ENCODE measurements at regions not wholly inside any gene's neighbourhood (a gene's known extent, or its start where the extent isn't known, plus 50 kb on each side); places are given as distances from the start of the nearest gene placed in this dataset.
"Not testable (repeated sequence)": the region's sequence is repeated elsewhere in the genome, so short reads cannot be mapped to it uniquely, and the experiment has no call there.

DNA sequence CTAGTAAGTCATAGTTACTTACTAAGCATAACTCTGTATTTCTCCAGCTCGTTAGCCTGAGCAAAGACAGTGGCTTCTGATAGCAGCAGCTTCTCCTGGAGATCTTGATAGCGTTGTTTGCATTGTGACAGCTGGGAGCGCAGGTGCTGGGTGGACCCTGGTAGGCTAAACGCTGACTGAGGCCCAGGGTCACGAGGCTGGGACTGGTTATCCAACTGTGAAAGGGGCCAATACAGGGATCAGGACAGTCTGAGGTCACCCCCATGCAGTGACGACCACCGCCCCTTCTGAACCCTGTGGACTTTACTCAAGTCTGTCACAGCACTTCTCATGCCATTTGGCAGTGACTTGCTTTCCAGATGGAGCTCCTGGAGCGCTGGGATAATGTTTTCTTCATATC lies 104.4 kb downstream of the NBPF8 start:
- H3K9me3 ChIP-seq (ENCODE audit: control insufficient read depth, low read length); H3K4me3 ChIP-seq (ENCODE audit: low read length); H3K27ac ChIP-seq (ENCODE audit: low read length); H3K27me3 ChIP-seq (ENCODE audit: control insufficient read depth, insufficient read depth); intact Hi-C loops (cut with DNase I); H3K4me1 ChIP-seq (ENCODE audit: control insufficient read depth, insufficient read depth, low read length); DNase-seq: not testable (repeated sequence)
- WGBS: 86% methylated on average over 2 of the region's 8 CpGs
- peak; percentile 26 to 39 for ATAC-seq

DNA sequence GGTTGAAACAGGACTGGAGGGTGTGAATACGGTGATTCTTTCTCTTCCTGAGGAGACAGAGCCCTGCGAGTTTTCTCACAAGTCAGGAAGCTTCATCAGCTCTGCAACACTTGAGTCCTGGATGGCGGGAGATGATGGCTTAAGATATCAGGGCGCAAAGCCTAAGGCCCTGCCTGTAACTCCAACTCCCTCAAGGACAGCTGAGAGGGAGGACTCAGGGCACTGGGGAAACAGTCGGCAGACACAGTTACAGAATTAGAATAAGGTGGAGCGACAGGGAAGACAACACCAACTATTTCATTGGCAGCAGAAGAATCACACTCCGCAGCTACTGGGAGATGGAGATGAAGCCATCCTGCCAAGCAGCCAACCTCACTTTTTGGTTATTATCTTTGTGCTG lies 109.6 kb downstream of the NBPF8 start:
- 52% methylated on average over 2 of the region's 7 CpGs for WGBS
- H3K9me3 ChIP-seq (ENCODE audit: control insufficient read depth, low read length); H3K4me1 ChIP-seq (ENCODE audit: control insufficient read depth, insufficient read depth, low read length); H3K4me3 ChIP-seq (ENCODE audit: low read length); intact Hi-C loops (cut with DNase I); DNase-seq; H3K27ac ChIP-seq (ENCODE audit: low read length); H3K27me3 ChIP-seq (ENCODE audit: control insufficient read depth, insufficient read depth): not testable (repeated sequence)
- ATAC-seq: peak; percentile 73

DNA sequence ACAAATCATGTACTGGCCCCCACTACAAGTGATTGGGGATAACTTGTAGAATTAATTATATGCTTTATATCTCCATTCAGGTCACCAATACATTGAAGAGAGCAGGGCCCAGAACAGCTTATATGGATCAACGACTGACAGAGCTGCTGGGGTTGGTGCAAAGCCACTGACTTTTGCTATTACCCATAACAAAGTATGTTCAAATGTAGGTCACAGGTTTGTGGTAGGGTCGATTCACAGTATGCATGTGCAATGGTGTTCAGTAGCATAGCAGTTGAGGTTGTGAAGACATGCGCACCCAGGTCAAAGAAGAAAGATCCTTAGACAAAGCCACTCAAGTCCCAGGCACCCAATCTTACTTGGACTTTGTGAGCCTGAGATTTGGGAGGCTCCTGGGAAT lies 110.6 kb downstream of the NBPF8 start:
- peak overlapping the region; percentile 27 for H3K27ac ChIP-seq (ENCODE audit: low read length)
- intact Hi-C loops (cut with DNase I); H3K9me3 ChIP-seq (ENCODE audit: control insufficient read depth, low read length); H3K4me1 ChIP-seq (ENCODE audit: control insufficient read depth, insufficient read depth, low read length); H3K4me3 ChIP-seq (ENCODE audit: low read length); DNase-seq; H3K27me3 ChIP-seq (ENCODE audit: control insufficient read depth, insufficient read depth); ATAC-seq: not testable (repeated sequence)
- 90% methylated on average over 2 of the region's 3 CpGs for WGBS

DNA sequence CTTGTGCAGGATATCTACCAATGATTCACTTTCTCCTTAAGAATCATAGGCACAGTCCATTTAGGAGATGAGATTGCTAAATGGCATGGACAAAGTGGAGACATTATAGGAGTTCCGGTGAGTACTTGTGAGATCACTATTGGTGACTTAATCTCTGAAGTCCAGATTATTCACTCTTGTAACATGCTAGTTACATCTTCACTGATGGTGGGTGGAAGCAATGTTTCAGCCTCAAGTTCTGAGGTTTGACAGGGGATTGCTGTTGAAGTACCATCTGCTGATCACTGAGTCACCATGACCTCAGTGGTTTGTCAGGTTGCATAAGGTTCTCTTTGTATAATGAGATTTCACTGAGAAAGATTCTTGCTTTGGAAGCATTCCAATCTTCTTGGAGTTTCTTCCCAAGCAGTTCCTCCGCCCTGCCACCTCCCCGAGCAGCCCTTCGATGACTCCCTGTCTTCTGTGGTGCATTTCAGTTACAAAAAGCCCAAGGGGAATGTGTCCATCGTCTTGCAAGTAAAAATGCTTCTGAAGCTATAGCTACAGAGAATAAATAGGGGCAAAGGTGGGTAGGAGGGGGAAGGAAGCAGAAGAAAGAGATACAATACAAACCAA lies 114.7 kb downstream of the NBPF8 start:
- 81% methylated on average over 5 of the region's 5 CpGs for WGBS
- intact Hi-C loops (cut with DNase I); H3K27me3 ChIP-seq (ENCODE audit: control insufficient read depth, insufficient read depth); H3K27ac ChIP-seq (ENCODE audit: low read length); H3K4me1 ChIP-seq (ENCODE audit: control insufficient read depth, insufficient read depth, low read length); H3K9me3 ChIP-seq (ENCODE audit: control insufficient read depth, low read length); H3K4me3 ChIP-seq (ENCODE audit: low read length): not testable (repeated sequence)
- DNase-seq: peak in 1 of 3 donors; percentile 20
- ATAC-seq: peak in 1 of 2 donors; percentile 39

DNA sequence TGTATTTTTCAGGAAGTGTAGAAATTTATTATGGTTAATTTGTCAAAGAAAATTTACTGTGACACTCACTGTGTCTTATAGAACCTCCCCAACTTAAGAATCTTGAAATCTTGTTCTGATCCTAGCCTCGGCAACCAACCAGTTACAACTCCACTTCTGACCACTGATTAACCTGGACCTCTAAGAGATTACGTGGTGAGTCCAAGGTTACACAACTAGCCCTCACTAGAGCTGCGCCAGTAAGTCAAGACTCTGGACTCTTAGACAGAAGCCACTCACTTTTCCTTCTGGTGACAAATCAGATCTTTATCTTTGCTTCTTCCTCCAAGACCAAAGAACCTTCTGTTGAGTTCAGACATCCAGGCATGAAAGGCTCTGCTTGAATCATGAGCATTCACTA lies 116.6 kb downstream of the NBPF8 start:
- H3K9me3 ChIP-seq (ENCODE audit: control insufficient read depth, low read length); ATAC-seq; H3K4me1 ChIP-seq (ENCODE audit: control insufficient read depth, insufficient read depth, low read length); H3K27me3 ChIP-seq (ENCODE audit: control insufficient read depth, insufficient read depth); H3K27ac ChIP-seq (ENCODE audit: low read length); intact Hi-C loops (cut with DNase I); DNase-seq; H3K4me3 ChIP-seq (ENCODE audit: low read length): not testable (repeated sequence)
- 90% methylated on average over 1 of the region's 3 CpGs for WGBS

DNA sequence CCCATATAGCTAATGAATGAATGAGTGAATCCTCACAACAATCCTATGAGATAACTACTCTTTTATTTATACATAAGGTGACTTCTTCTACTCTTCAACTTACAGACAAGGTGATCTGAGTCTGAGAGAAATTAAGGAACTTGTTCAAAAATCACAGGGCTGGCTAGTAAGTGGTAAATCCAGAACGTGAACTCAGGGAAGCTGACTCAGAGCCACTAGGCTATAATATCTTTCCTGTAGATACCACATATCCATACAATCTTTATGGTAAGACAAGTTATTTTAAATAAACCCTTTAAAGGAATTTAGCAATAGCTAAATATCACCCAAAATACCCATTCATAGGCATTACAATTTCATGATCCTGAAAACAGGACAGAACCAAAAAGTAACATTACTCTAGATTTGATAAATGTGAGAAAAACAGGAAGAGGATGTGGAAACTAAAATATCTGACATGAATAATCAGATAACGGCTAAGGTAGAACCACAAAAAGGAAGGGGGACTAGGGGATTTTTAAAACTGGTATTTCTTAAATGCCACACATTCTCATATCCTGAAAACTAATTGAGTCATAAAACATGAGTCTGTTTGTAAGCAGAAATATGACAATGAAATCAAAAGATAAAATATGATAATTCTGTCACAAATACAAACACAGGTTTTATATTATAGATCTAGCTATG lies 119.7 kb downstream of the NBPF8 start:
- ATAC-seq; intact Hi-C loops (cut with DNase I); H3K27me3 ChIP-seq (ENCODE audit: control insufficient read depth, insufficient read depth); DNase-seq; H3K4me1 ChIP-seq (ENCODE audit: control insufficient read depth, insufficient read depth, low read length); H3K27ac ChIP-seq (ENCODE audit: low read length); H3K9me3 ChIP-seq (ENCODE audit: control insufficient read depth, low read length); H3K4me3 ChIP-seq (ENCODE audit: low read length): not testable (repeated sequence)
- whole genome bisulfite sequencing: 54% methylated on average over 2 of the region's 2 CpGs

DNA sequence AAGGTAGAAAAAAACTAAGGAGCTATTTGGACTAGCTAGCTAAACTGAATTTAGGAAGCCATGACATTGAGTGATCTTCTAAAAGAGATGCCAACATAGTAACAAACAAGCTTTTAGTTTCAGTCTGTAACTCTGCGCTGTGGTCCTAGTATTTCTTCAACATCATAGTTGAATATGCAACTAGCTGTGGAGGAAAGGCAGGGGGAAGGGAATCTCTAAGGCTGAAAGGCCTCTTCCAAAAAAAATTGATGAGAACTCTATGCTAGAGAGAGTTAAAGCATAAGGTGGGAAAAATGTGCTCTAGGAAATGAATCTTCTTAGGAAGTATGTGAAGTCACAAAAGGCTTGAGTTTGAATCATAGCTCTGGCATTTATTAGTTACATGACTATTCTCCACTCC lies 120.2 kb downstream of the NBPF8 start:
- H3K27me3 ChIP-seq (ENCODE audit: control insufficient read depth, insufficient read depth); H3K9me3 ChIP-seq (ENCODE audit: control insufficient read depth, low read length); H3K27ac ChIP-seq (ENCODE audit: low read length); ATAC-seq; H3K4me1 ChIP-seq (ENCODE audit: control insufficient read depth, insufficient read depth, low read length); H3K4me3 ChIP-seq (ENCODE audit: low read length); DNase-seq; intact Hi-C loops (cut with DNase I): not testable (repeated sequence)
- WGBS: 96% methylated on average over 1 of the region's 1 CpG

DNA sequence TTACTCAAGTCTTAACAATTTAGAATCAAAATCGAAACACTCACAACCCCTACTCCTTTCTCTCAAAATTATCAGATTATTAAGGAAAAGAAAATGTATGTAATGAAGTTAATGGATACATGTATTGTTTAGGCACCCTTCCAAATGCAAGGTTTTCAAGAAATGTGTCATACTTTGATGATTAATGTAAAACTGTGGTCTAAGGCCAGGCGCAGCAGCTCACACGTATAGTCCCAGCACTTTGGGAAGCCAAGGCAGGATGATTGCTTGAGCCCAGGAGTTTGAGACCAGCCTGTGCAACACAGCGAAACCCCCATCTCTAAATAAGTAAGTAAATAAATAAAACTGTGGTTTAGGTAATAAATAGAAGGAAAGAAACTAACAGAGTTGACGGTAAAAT lies 126.6 kb downstream of the NBPF8 start:
- H3K4me1 ChIP-seq (ENCODE audit: control insufficient read depth, insufficient read depth, low read length); DNase-seq; H3K9me3 ChIP-seq (ENCODE audit: control insufficient read depth, low read length); intact Hi-C loops (cut with DNase I); ATAC-seq; H3K4me3 ChIP-seq (ENCODE audit: low read length); H3K27me3 ChIP-seq (ENCODE audit: control insufficient read depth, insufficient read depth); H3K27ac ChIP-seq (ENCODE audit: low read length): not testable (repeated sequence)
- 93% methylated on average over 1 of the region's 5 CpGs for WGBS

DNA sequence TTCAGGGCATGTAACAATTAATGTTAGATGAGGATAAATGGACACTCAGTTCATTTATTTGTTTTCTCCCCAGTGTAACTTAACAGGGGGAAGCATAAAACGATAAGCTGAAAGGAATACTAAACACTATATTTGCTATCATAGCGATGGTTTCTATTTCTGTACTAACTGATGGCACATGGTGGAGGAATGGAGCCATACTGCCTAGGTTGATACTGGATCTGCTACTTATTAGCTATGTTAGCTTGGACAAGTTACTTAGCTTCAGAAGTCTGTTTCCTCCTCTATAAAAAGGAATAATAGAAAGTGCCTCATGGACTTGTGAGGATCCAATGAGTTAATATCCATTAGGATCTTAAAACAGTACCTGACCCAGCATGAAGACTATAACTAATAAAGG lies 127.5 kb downstream of the NBPF8 start:
- intact Hi-C loops (cut with DNase I); H3K9me3 ChIP-seq (ENCODE audit: control insufficient read depth, low read length); H3K4me1 ChIP-seq (ENCODE audit: control insufficient read depth, insufficient read depth, low read length); H3K4me3 ChIP-seq (ENCODE audit: low read length); H3K27me3 ChIP-seq (ENCODE audit: control insufficient read depth, insufficient read depth); ATAC-seq; H3K27ac ChIP-seq (ENCODE audit: low read length); DNase-seq: not testable (repeated sequence)
- no CpG with 5 or more reads among the region's 2 CpGs for WGBS

DNA sequence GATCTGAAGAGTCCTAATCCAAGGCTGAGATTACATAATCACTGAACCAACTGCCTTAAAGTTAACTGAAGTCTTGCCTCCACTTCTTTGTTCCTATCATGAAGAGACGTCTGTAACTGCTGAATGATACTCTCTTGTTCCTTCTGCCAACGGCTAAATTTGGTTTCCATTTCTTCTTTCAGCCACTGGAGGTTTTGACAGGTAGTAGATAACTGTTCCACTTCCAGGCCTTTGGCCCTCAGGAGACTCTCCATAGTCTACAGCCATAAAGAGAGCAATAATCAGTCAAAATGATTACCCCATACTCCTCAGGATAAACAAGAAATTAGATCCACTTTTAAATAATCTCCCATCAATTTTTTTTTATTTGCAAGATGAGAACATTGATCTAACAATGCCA lies 128.1 kb downstream of the NBPF8 start:
- H3K4me3 ChIP-seq (ENCODE audit: low read length); H3K4me1 ChIP-seq (ENCODE audit: control insufficient read depth, insufficient read depth, low read length); H3K27ac ChIP-seq (ENCODE audit: low read length); DNase-seq; H3K27me3 ChIP-seq (ENCODE audit: control insufficient read depth, insufficient read depth); H3K9me3 ChIP-seq (ENCODE audit: control insufficient read depth, low read length); intact Hi-C loops (cut with DNase I): not testable (repeated sequence)
- ATAC-seq: peak in 1 of 2 donors; percentile 12
- no CpG with 5 or more reads among the region's 2 CpGs for WGBS

DNA sequence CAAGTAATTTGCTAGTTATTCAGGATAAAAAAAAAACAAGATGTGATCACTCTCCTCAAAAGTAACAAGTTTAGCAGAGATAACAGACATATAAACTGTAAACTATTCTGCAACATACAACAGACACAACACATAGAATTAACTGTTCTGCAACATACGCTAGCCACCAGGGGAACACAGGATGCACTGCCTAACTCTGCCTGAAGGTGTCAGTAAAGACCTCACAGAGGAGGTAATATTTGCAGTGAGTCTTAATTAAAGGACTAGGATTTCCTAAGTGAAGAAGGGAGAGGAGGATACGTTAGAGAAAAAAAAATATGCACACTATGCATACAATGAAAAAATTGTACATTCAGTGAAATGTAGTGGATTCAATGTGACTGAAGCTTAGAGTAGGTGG lies 129.6 kb downstream of the NBPF8 start:
- DNase-seq (peak in 2 of 3 donors; percentile 44 to 59), ATAC-seq (peak; percentile 80 to 81)
- 4% methylated on average over 1 of the region's 2 CpGs for WGBS

More for the DNA sequence above, 129.6 kb downstream of the NBPF8 start:
- H3K4me3 ChIP-seq (ENCODE audit: low read length); H3K9me3 ChIP-seq (ENCODE audit: control insufficient read depth, low read length); H3K4me1 ChIP-seq (ENCODE audit: control insufficient read depth, insufficient read depth, low read length); H3K27ac ChIP-seq (ENCODE audit: low read length); intact Hi-C loops (cut with DNase I); H3K27me3 ChIP-seq (ENCODE audit: control insufficient read depth, insufficient read depth): not testable (repeated sequence)

All from right cardiac atrium (tissue), 5 donors.